ENCODE measurements at regions not wholly inside any gene's neighbourhood (a gene's known extent, or its start where the extent isn't known, plus 50 kb on each side); places are given as distances from the start of the nearest gene placed in this dataset.

- Histone ChIP-seq H3K27me3 (ENCODE audit: control insufficient read depth, insufficient read depth, low read length) (no peaks in the 10 kb centered on the region), H3K27ac (ENCODE audit: low read depth, low read length) (no peak overlapping the region), H3K4me3 (ENCODE audit: low read depth, low read length) (no peak overlapping the region), H3K9me3 (ENCODE audit: control insufficient read depth, insufficient read depth, low read length) (no peaks in the 10 kb centered on the region)
- POLR2A ChIA-PET: no interaction called here
- TF ChIP-seq CTCF (IDR thresholded peaks at IDR 0.05; ENCODE audit: low read depth, low read length): no peak
- no peak for DNase-seq (ENCODE audit: low read depth, low spot score)
- CTCF ChIA-PET: interaction anchor here (0.6 to 2.4 kb wide), 8 partner anchors 11 to 774 kb away, joined by 3 to 10 read pairs (median 4); no protein-coding TSS in a partner anchor
Measured at GRCh38 chr3:99500485-99500884, 137.9 kb upstream of the COL8A1 start.

- H3K27ac ChIP-seq (ENCODE audit: low read depth, low read length): no peak overlapping the region
- DNase-seq (ENCODE audit: low read depth, low spot score): no peak
- peak; percentile 89 for TF ChIP-seq CTCF (IDR thresholded peaks at IDR 0.05; ENCODE audit: low read depth, low read length)
- ChIA-PET CTCF (interaction anchor here (0.7 to 2.4 kb wide), 28 partner anchors 10 to 350 kb away, joined by 3 to 10 read pairs (median 4); no protein-coding TSS in a partner anchor), POLR2A (interaction anchor here (0.9 kb wide), 1 partner anchor 138 kb away, joined by 9 read pairs; the partner anchor contains the start of gene COL8A1)
- peaks cover under 1% of the 10 kb centered on the region; the same call in 1 of the 2 replicates for H3K9me3 ChIP-seq (ENCODE audit: control insufficient read depth, insufficient read depth, low read length)
- H3K4me3 ChIP-seq (ENCODE audit: low read depth, low read length): no peak overlapping the region
- H3K27me3 ChIP-seq (ENCODE audit: control insufficient read depth, insufficient read depth, low read length): no peaks in the 10 kb centered on the region
Measured at GRCh38 chr3:99499235-99500158, 138.9 kb upstream of the COL8A1 start.

GRCh38 chr3:99498550-99499234 lies 139.7 kb upstream of the COL8A1 start:
- Histone ChIP-seq H3K9me3 (ENCODE audit: control insufficient read depth, insufficient read depth, low read length) (peaks cover 2% of the 10 kb centered on the region; the same call in 1 of the 2 replicates), H3K27me3 (ENCODE audit: control insufficient read depth, insufficient read depth, low read length) (no peaks in the 10 kb centered on the region), H3K27ac (ENCODE audit: low read depth, low read length) (no peak overlapping the region), H3K4me3 (ENCODE audit: low read depth, low read length) (no peak overlapping the region)
- ChIA-PET POLR2A (interaction anchor here (0.9 kb wide), 1 partner anchor 139 kb away, joined by 9 read pairs; the partner anchor contains the start of gene COL8A1), CTCF (interaction anchor here (0.6 to 2.4 kb wide), 35 partner anchors 9 to 325 kb away, joined by 3 to 10 read pairs (median 3); partner anchors contain the start of gene COL8A1)
- TF ChIP-seq CTCF (IDR thresholded peaks at IDR 0.05; ENCODE audit: low read depth, low read length): no peak
- DNase-seq (ENCODE audit: low read depth, low spot score): no peak

GRCh38 chr3:99487894-99488293 lies 150.5 kb upstream of the COL8A1 start:
- ChIA-PET CTCF (interaction anchor here (0.6 to 2.6 kb wide), 4 partner anchors 10 to 408 kb away, joined by 3 to 10 read pairs (median 6); no protein-coding TSS in a partner anchor), POLR2A (no interaction called here)
- no peak for DNase-seq (ENCODE audit: low read depth, low spot score)
- TF ChIP-seq CTCF (IDR thresholded peaks at IDR 0.05; ENCODE audit: low read depth, low read length): no peak
- H3K27ac ChIP-seq (ENCODE audit: low read depth, low read length): no peak overlapping the region
- H3K4me3 ChIP-seq (ENCODE audit: low read depth, low read length): no peak overlapping the region
- no peaks in the 10 kb centered on the region for H3K27me3 ChIP-seq (ENCODE audit: control insufficient read depth, insufficient read depth, low read length)
- peaks cover 3% of the 10 kb centered on the region; the same call in 1 of the 2 replicates for H3K9me3 ChIP-seq (ENCODE audit: control insufficient read depth, insufficient read depth, low read length)

Measured in AG04450 (cell line).